H9 (cell line): ENCODE measurements at regions not wholly inside any gene's neighbourhood (a gene's known extent, or its start where the extent isn't known, plus 50 kb on each side); places are given as distances from the start of the nearest gene placed in this dataset.

Source experiments
- DNase-seq: peaks from one replicate; pipeline ENCODE4 v3.0.0-alpha.2; 2017
- H2AFZ ChIP-seq: one replicate; pipeline ENCODE4 v1.6.1; 2013; ENCODE audit warnings: mild to moderate bottlenecking, low read length, control low read depth, moderate library complexity
- H2AK5ac ChIP-seq: 2 replicates; pipeline ENCODE4 v1.6.1; 2013; ENCODE audit warnings: low read length, control low read depth, mixed read lengths; ENCODE audit not compliant: insufficient read length
- H2BK120ac ChIP-seq: one replicate; pipeline ENCODE4 v1.6.1; 2013; ENCODE audit warnings: low read depth, mild to moderate bottlenecking, low read length, control low read depth, inconsistent platforms; ENCODE audit not compliant: poor library complexity, severe bottlenecking
- H2BK12ac ChIP-seq: 2 replicates; pipeline ENCODE4 v1.6.1; 2013; ENCODE audit warnings: low read length, control low read depth, mixed read lengths, low read depth; ENCODE audit not compliant: insufficient read length
- H2BK15ac ChIP-seq: 2 replicates; pipeline ENCODE4 v1.6.1; 2013; ENCODE audit warnings: low read depth, low read length, control low read depth
- H2BK20ac ChIP-seq: one replicate; pipeline ENCODE4 v1.6.1; 2013; ENCODE audit warnings: low read depth, mild to moderate bottlenecking, low read length, control low read depth, inconsistent platforms; ENCODE audit not compliant: poor library complexity, severe bottlenecking
- H2BK5ac ChIP-seq: 2 replicates; pipeline ENCODE4 v1.6.1; 2013; ENCODE audit warnings: low read length, control low read depth, mixed read lengths; ENCODE audit not compliant: insufficient read length
- H3K14ac ChIP-seq: 2 replicates; pipeline ENCODE4 v1.6.1; 2013; ENCODE audit warnings: low read length, control low read depth; ENCODE audit not compliant: insufficient read depth
- H3K18ac ChIP-seq: 2 replicates; pipeline ENCODE4 v1.6.1; 2013; ENCODE audit warnings: low read depth, mild to moderate bottlenecking, mixed read lengths, low read length, control low read depth; ENCODE audit not compliant: insufficient read length
- H3K23ac ChIP-seq: 2 replicates; pipeline ENCODE4 v1.6.1; 2013; ENCODE audit warnings: low read length, control low read depth, mixed read lengths, low read depth; ENCODE audit not compliant: insufficient read length
- H3K23me2 ChIP-seq: 2 replicates; pipeline ENCODE4 v1.6.1; 2013; ENCODE audit warnings: low read depth, mild to moderate bottlenecking, mixed read lengths, low read length, control low read depth; ENCODE audit not compliant: insufficient read length, poor library complexity, severe bottlenecking
- H3K27ac ChIP-seq: 2 replicates; pipeline ENCODE4 v1.5.1; 2013; ENCODE audit warnings: low read length, control low read depth, mixed read lengths, low read depth; ENCODE audit not compliant: insufficient read length
- H3K27me3 ChIP-seq: 2 replicates; pipeline ENCODE4 v1.6.1; 2013; ENCODE audit warnings: low read length, control low read depth, inconsistent platforms; ENCODE audit not compliant: insufficient read depth
- H3K4ac ChIP-seq: 2 replicates; pipeline ENCODE4 v1.6.1; 2013; ENCODE audit warnings: low read depth, mild to moderate bottlenecking, control low read depth, inconsistent platforms, low read length, moderate library complexity
- H3K4me1 ChIP-seq: 2 replicates; pipeline ENCODE4 v1.6.1; 2013; ENCODE audit warnings: low read length, control low read depth, inconsistent platforms; ENCODE audit not compliant: insufficient read depth
- H3K4me2 ChIP-seq: 2 replicates; pipeline ENCODE4 v1.6.1; 2013; ENCODE audit warnings: low read length, control low read depth, mixed read lengths; ENCODE audit not compliant: insufficient read length, insufficient read depth
- H3K56ac ChIP-seq: 2 replicates; pipeline ENCODE4 v1.6.1; 2013; ENCODE audit warnings: low read depth, mild to moderate bottlenecking, mixed read lengths, low read length, control low read depth; ENCODE audit not compliant: insufficient read length
- H3K79me1 ChIP-seq: 2 replicates; pipeline ENCODE4 v1.6.1; 2013; ENCODE audit warnings: low read depth, mild to moderate bottlenecking, moderate library complexity, low read length, control low read depth, inconsistent platforms; ENCODE audit not compliant: insufficient read depth, poor library complexity, severe bottlenecking
- H3K79me2 ChIP-seq: 2 replicates; pipeline ENCODE4 v1.6.1; 2013; ENCODE audit warnings: low read length, control low read depth, inconsistent platforms; ENCODE audit not compliant: insufficient read depth
- H3K9ac ChIP-seq: 2 replicates; pipeline ENCODE4 v1.6.1; 2013; ENCODE audit warnings: low read length, control low read depth, mixed read lengths; ENCODE audit not compliant: insufficient read length; ENCODE audit errors: extremely low read depth
- H3K9me3 ChIP-seq: one replicate; pipeline ENCODE4 v1.6.1; 2013; ENCODE audit warnings: low read depth, low read length, inconsistent platforms; ENCODE audit not compliant: control insufficient read depth
- H3T11ph ChIP-seq: one replicate; pipeline ENCODE4 v1.6.1; 2013; ENCODE audit warnings: mild to moderate bottlenecking, low read length, control low read depth, inconsistent platforms
- H4K20me1 ChIP-seq: one replicate; pipeline ENCODE4 v1.6.1; 2013; ENCODE audit not compliant: control insufficient read depth, insufficient read length, insufficient read depth
- H4K5ac ChIP-seq: 2 replicates; pipeline ENCODE4 v1.6.1; 2013; ENCODE audit warnings: low read depth, mild to moderate bottlenecking, mixed read lengths, low read length, control low read depth; ENCODE audit not compliant: insufficient read length
- H4K8ac ChIP-seq: replicated peaks from 2 replicates; pipeline ENCODE4 v1.6.1; 2013; ENCODE audit warnings: low read length, control low read depth, mixed read lengths, low read depth; ENCODE audit not compliant: insufficient read length
- H4K91ac ChIP-seq: 2 replicates; pipeline ENCODE4 v1.6.1; 2013; ENCODE audit warnings: low read depth, mild to moderate bottlenecking, moderate library complexity, mixed read lengths, low read length, control low read depth; ENCODE audit not compliant: insufficient read length
- H3K27ac Mint-ChIP-seq, 3 experiments: 2 replicates in 2 of 3; 3 replicates in 1 of 3; pipeline ENCODE4 v1.8.0; 2020 to 2021; ENCODE audit warnings: mixed read lengths in 3 of 3, mild to moderate bottlenecking in 1 of 3, moderate library complexity in 1 of 3
- H3K27me3 Mint-ChIP-seq: 2 replicates; pipeline ENCODE4 v1.8.0; 2021; ENCODE audit warnings: low read depth, mild to moderate bottlenecking, moderate library complexity, mixed read lengths
- H3K36me3 Mint-ChIP-seq, 3 experiments: 2 replicates in 2 of 3; 3 replicates in 1 of 3; pipeline ENCODE4 v1.8.0; 2020 to 2021; ENCODE audit warnings: low read depth in 3 of 3, mixed read lengths in 3 of 3; ENCODE audit not compliant: insufficient read depth in 1 of 3
- H3K4me1 Mint-ChIP-seq, 2 experiments: 2 replicates each; pipeline ENCODE4 v1.8.0; 2020; ENCODE audit warnings: mixed read lengths in 2 of 2
- H3K4me3 Mint-ChIP-seq, 2 experiments: 2 replicates in 1 of 2; 3 replicates in 1 of 2; pipeline ENCODE4 v1.8.0; 2020 to 2021; ENCODE audit warnings: mild to moderate bottlenecking in 2 of 2, mixed read lengths in 2 of 2, moderate library complexity in 1 of 2
- H3K9me3 Mint-ChIP-seq, 2 experiments: 2 replicates in 1 of 2; 3 replicates in 1 of 2; pipeline ENCODE4 v1.8.0; 2020; ENCODE audit warnings: mild to moderate bottlenecking in 2 of 2, mixed read lengths in 2 of 2, moderate library complexity in 1 of 2
- WGBS: extraction: QIAGEN DNeasy Blood & Tissue Kit; methylation state at CpG from one replicate; pipeline ENCODE4 v1.1.7; 2013; ENCODE audit warnings: missing lambda C conversion rate, low lambda C conversion rate, mixed read lengths; ENCODE audit not compliant: insufficient read length; ENCODE audit errors: extremely low coverage; 5-methylcytosine and 5-hydroxymethylcytosine counted together
- TF ChIP-seq, protein P1 (sequence below): fragments of 200-600 bp; sonication (generic); conservative IDR thresholded peaks from 3 replicates; pipeline ENCODE4 v1.8.0; 2021; ENCODE audit warnings: antibody characterized with exemption, mild to moderate bottlenecking

DNA sequence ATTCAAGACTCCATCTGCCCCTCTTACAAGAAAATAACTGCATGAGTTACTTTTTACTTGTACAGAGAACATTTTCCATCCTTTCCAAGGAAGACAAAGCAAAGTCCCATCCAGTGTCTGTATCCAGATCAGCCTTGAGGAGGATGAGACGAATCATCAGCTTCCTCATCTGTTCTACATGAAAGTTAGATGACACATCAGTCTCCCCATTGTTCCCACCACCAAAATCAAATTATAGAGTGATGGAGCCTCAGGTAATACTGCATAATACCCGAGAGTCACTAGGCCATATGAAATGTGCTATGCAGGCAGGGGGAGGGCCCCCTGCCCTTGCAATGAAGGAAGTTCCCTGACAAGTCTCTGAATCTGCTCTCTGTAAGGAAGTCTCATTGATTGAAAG, 1244.6 kb upstream of the SLC10A2 start:
- Histone ChIP-seq H3T11ph (no peak overlapping the region), H4K5ac (no peak overlapping the region), H4K20me1 (no peaks in the 10 kb centered on the region), H2AK5ac (no peak overlapping the region), H3K23ac (no peak overlapping the region), H2BK5ac (no peak overlapping the region), H3K79me1 (no peaks in the 10 kb centered on the region), H2AFZ (no peak overlapping the region), H3K27ac (no peak overlapping the region), H4K8ac (no peak overlapping the region), H3K9ac (no peak overlapping the region), H3K4ac (no peak overlapping the region), H3K14ac (no peak overlapping the region), H3K4me2 (no peak overlapping the region), H3K56ac (no peak overlapping the region), H4K91ac (no peak overlapping the region), H3K9me3 (no peaks in the 10 kb centered on the region), H2BK20ac (no peak overlapping the region), H2BK12ac (no peak overlapping the region), H2BK15ac (no peak overlapping the region), H3K18ac (no peak overlapping the region), H2BK120ac (no peak overlapping the region), H3K79me2 (no peaks in the 10 kb centered on the region), H3K27me3 (no peaks in the 10 kb centered on the region), H3K4me1 (no peaks in the 10 kb centered on the region), H3K23me2 (no peaks in the 10 kb centered on the region)
- H3K27me3 Mint-ChIP-seq: no peaks in the 10 kb centered on the region
- no peak overlapping the region for H3K27ac Mint-ChIP-seq
- H3K4me3 Mint-ChIP-seq: no peak overlapping the region
- no peak for DNase-seq
- TF ChIP-seq, protein P1, sequence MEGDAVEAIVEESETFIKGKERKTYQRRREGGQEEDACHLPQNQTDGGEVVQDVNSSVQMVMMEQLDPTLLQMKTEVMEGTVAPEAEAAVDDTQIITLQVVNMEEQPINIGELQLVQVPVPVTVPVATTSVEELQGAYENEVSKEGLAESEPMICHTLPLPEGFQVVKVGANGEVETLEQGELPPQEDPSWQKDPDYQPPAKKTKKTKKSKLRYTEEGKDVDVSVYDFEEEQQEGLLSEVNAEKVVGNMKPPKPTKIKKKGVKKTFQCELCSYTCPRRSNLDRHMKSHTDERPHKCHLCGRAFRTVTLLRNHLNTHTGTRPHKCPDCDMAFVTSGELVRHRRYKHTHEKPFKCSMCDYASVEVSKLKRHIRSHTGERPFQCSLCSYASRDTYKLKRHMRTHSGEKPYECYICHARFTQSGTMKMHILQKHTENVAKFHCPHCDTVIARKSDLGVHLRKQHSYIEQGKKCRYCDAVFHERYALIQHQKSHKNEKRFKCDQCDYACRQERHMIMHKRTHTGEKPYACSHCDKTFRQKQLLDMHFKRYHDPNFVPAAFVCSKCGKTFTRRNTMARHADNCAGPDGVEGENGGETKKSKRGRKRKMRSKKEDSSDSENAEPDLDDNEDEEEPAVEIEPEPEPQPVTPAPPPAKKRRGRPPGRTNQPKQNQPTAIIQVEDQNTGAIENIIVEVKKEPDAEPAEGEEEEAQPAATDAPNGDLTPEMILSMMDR: no peak
- peaks cover 6 to 8% of the 10 kb centered on the region in 2 experiments for H3K9me3 Mint-ChIP-seq
- H3K36me3 Mint-ChIP-seq: peaks cover 2 to 22% (median 4%) of the 10 kb centered on the region in 3 experiments; a peak in 6 of 7 replicates
- no CpG with 5 or more reads among the region's 2 CpGs for WGBS
- H3K4me1 Mint-ChIP-seq: no peaks in the 10 kb centered on the region
